ENCODE measurements at regions not wholly inside any gene's neighbourhood (a gene's known extent, or its start where the extent isn't known, plus 50 kb on each side); places are given as distances from the start of the nearest gene placed in this dataset.

- TF ChIP-seq EZH2phosphoT487 (IDR thresholded peaks at IDR 0.05; ENCODE audit: insufficient read depth, low read depth) (no peak), EZH2 (IDR thresholded peaks at IDR 0.05; ENCODE audit: insufficient read depth, poor library complexity, severe bottlenecking) (no peak)
Observed at GRCh38 chr2:185502351-185502750, 236.3 kb upstream of the FSIP2 start.

Measured in GM23248 (cell line).